ENCODE measurements at regions not wholly inside any gene's neighbourhood (a gene's known extent, or its start where the extent isn't known, plus 50 kb on each side); places are given as distances from the start of the nearest gene placed in this dataset.

DNA sequence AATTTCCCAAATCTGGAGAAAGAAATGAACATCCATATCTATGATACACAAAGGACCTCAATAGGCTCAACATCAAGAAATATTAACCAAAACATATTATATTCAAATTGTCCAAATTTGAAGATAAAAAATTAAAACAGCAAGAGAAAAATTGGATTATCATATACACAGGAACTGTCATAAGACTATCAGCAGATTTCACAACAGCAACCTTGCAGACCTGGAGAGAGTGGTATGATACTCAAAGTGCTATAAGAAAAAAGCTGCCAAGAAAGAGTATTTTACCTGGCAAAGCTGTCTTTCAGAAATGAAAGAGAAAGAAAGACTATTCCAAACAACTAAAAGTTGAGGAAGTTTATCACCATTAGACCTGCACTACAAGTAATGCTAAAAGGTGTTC is 711.9 kb upstream of the RAB6C start:
- no peak for DNase-seq (ENCODE audit: low read depth)
- no peak overlapping the region for H3K4me3 ChIP-seq (ENCODE audit: low read depth, low read length)
- TF ChIP-seq, protein P1, sequence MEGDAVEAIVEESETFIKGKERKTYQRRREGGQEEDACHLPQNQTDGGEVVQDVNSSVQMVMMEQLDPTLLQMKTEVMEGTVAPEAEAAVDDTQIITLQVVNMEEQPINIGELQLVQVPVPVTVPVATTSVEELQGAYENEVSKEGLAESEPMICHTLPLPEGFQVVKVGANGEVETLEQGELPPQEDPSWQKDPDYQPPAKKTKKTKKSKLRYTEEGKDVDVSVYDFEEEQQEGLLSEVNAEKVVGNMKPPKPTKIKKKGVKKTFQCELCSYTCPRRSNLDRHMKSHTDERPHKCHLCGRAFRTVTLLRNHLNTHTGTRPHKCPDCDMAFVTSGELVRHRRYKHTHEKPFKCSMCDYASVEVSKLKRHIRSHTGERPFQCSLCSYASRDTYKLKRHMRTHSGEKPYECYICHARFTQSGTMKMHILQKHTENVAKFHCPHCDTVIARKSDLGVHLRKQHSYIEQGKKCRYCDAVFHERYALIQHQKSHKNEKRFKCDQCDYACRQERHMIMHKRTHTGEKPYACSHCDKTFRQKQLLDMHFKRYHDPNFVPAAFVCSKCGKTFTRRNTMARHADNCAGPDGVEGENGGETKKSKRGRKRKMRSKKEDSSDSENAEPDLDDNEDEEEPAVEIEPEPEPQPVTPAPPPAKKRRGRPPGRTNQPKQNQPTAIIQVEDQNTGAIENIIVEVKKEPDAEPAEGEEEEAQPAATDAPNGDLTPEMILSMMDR (conservative IDR thresholded peaks at IDR 0.05; ENCODE audit: low read depth, low read length), result no peak

DNA sequence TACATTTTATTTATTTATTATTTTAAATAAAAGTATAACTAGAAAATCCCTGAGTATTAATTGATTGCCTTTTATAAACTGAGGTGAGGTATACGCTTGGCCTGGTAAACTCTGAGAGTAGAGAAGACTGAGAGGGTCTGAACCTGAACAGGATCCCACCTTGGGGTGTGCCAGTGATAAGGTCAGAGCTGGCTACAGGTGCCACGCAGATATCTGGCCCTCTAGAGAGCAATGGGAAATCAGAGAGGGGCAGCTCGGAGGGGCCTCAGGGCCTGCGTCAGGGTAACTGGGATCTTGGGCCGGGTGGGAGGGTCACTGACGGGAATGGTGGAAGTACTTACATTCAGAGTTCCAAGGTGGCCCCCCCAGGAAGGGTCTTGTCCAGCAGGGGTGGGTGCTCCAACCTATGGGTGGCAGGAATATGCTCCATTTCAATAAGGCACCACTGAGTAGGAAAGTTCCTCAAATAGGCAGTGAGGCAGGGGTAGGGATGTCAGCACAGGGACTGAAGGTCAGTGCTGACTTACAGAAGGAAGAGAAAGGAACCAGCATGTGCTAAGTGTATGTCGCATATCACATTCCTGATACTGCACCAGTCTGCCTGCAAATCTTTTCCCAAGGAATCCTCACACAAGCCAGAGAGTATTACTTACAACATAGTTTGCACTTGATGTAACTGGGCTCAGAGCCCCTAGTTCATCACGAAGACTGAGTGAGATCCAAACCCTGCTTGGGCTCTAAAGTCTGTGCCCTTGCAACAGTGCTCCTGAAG is 706.0 kb upstream of the RAB6C start:
- TF ChIP-seq, protein P1 (conservative IDR thresholded peaks at IDR 0.05; ENCODE audit: low read depth, low read length), result no peak
- DNase-seq (ENCODE audit: low read depth), result no peak
- H3K4me3 ChIP-seq (ENCODE audit: low read depth, low read length), result no peak overlapping the region

DNA sequence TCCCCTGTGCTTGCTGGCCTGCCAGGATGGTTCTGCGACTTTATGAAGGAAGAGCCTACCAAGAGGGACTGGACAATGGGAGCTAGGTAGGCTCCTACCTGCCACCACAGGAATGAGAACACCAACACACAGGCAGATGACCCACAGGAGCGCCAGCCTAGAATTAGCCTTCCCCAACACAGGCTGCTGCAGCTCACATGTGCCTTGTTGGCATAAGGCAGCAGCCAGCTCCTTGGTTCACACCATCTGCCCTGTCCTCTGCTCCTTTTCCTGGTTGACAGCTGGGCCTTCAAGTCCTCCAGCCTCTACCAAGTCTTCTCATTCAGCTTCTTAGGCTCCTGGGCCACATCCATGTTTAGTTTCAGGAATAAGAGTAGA is 705.4 kb upstream of the RAB6C start:
- no peak for DNase-seq (ENCODE audit: low read depth)
- H3K4me3 ChIP-seq (ENCODE audit: low read depth, low read length), result no peak overlapping the region
- TF ChIP-seq, protein P1 (conservative IDR thresholded peaks at IDR 0.05; ENCODE audit: low read depth, low read length), result no peak

DNA sequence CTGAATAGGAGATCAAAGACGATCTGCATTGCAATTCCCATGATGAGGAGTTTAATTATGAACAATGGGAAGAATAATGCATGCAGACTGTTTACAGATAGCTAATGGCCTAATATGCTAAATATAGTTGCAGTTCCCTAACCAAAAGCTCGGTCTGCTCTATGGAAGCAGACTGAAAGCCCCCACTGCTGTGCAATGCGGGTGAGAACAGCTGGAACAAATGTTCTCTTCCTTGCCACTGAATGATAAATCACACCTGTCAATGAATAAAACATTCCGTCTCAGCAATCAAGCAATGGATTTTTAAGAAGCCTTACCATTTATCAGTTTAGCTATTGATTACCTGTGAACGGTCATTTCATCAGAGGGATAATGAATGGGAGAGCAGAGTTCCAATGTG is 704.5 kb upstream of the RAB6C start:
- no peak overlapping the region for H3K4me3 ChIP-seq (ENCODE audit: low read depth, low read length)
- DNase-seq (ENCODE audit: low read depth), result no peak
- TF ChIP-seq, protein P1 (conservative IDR thresholded peaks at IDR 0.05; ENCODE audit: low read depth, low read length), result no peak

DNA sequence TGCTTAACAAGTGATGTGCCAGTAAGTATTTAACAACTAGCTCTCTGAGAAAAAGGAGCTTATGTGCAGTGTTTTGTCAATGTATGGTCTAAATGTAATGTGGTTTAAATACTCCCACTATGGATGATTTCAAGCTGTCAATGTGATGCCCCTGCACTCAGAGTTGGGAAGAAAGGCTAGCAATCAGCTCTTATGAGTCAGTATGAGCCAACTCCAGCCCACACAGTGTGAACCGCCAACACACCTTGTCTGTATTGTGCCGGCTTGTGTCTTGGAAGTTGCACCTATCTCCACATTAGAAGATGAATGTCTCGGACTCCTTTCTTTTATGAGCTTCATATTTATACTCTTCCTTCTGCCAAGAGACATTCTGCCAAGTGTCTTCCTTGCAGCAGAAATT is 703.8 kb upstream of the RAB6C start:
- DNase-seq (ENCODE audit: low read depth), result no peak
- TF ChIP-seq, protein P1 (conservative IDR thresholded peaks at IDR 0.05; ENCODE audit: low read depth, low read length), result no peak
- no peak overlapping the region for H3K4me3 ChIP-seq (ENCODE audit: low read depth, low read length)

DNA sequence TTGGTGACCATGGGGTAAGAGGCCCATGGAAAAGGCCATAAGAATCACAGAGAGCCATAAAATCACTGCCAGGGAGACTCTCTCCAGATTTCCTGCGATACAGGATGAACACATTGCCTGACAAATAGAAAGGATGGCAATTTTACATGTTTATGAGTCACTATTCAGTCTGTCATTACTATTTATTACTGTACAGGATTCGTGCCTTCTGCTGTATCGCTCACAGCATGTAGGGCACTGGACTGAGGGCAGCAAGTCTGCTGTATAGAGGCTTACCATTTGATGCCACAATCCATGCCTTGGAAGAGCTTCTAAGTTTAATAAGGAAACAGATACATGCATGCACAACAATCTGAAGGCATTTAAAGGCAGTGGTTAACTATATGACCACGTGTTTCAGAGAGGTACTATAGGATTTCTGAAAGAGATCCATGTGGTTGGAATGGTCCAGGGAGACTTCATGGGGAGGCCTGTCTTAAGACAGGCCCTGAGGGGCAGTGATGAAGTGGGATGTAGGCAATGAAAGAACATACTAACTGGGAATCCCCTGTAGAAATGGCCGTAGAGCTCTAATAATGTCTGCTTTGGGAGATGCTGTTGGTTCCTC is 702.4 kb upstream of the RAB6C start:
- no peak for DNase-seq (ENCODE audit: low read depth)
- TF ChIP-seq, protein P1 (conservative IDR thresholded peaks at IDR 0.05; ENCODE audit: low read depth, low read length), result no peak
- H3K4me3 ChIP-seq (ENCODE audit: low read depth, low read length), result no peak overlapping the region

DNA sequence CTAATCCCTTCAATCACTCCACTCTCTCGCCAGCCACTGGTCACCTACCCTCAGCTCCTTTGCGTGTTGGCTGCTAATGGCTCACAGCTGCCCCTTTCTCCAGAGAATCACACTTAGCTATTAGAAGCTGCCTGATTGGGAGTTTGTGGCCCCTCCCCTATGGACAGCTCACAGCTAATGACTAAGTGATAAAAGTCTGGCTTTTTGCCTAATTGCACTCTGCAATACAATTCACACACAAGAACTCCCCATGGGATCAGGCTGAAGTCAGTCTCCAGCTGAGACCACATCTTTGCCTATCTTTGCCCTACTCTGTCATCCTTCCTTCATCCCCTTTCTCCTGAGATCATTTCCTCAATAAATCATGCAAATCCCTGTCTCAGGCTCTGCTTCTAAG is 701.9 kb upstream of the RAB6C start:
- TF ChIP-seq, protein P1 (conservative IDR thresholded peaks at IDR 0.05; ENCODE audit: low read depth, low read length), result no peak
- no peak overlapping the region for H3K4me3 ChIP-seq (ENCODE audit: low read depth, low read length)
- DNase-seq (ENCODE audit: low read depth), result no peak

All from choroid plexus epithelial cell (primary cell).